Hepatocyte (in vitro differentiated cells): ENCODE measurements at regions not wholly inside any gene's neighbourhood (a gene's known extent, or its start where the extent isn't known, plus 50 kb on each side); places are given as distances from the start of the nearest gene placed in this dataset.

Source experiments
- DNase-seq: peaks from one replicate; pipeline ENCODE4 v3.0.0-alpha.2; 2016; ENCODE audit warnings: low spot score
- H2AFZ ChIP-seq: fragments of 200-600 bp; sonication (generic); 2 replicates; pipeline ENCODE4 v1.6.0; 2016; ENCODE audit warnings: antibody characterized with exemption, mild to moderate bottlenecking
- H3K27ac ChIP-seq: fragments of 200-600 bp; sonication (generic); 2 replicates; pipeline ENCODE4 v1.5.1; 2016; ENCODE audit warnings: mild to moderate bottlenecking
- H3K27me3 ChIP-seq: fragments of 200-600 bp; sonication (generic); 2 replicates; pipeline ENCODE4 v1.6.1; 2016
- H3K36me3 ChIP-seq: fragments of 200-600 bp; sonication (generic); replicated peaks from 2 replicates; pipeline ENCODE4 v1.5.1; 2016; ENCODE audit warnings: low read depth; ENCODE audit not compliant: insufficient read depth
- H3K4me1 ChIP-seq: fragments of 200-600 bp; sonication (generic); 2 replicates; pipeline ENCODE4 v1.5.1; 2016; ENCODE audit warnings: mild to moderate bottlenecking, moderate library complexity; ENCODE audit not compliant: insufficient read depth
- H3K4me2 ChIP-seq: fragments of 200-600 bp; sonication (generic); 2 replicates; pipeline ENCODE4 v1.6.0; 2016
- H3K4me3 ChIP-seq: fragments of 200-600 bp; sonication (generic); 2 replicates; pipeline ENCODE4 v1.5.1; 2016; ENCODE audit warnings: mild to moderate bottlenecking
- H3K79me2 ChIP-seq: fragments of 200-600 bp; sonication (generic); 2 replicates; pipeline ENCODE4 v1.6.0; 2017; ENCODE audit warnings: mild to moderate bottlenecking
- H3K9me2 ChIP-seq: fragments of 200-600 bp; sonication (generic); replicated peaks from 2 replicates; pipeline ENCODE4 v1.6.0; 2017; ENCODE audit warnings: mild to moderate bottlenecking; ENCODE audit not compliant: insufficient read depth
- H3K9me3 ChIP-seq: fragments of 200-600 bp; sonication (generic); 2 replicates; pipeline ENCODE4 v1.5.1; 2016; ENCODE audit warnings: low read depth, mild to moderate bottlenecking
- H4K20me1 ChIP-seq: fragments of 200-600 bp; sonication (generic); 2 replicates; pipeline ENCODE4 v1.6.0; 2016; ENCODE audit warnings: mild to moderate bottlenecking; ENCODE audit not compliant: insufficient read depth, poor library complexity, severe bottlenecking
- EZH2 ChIP-seq: fragments of 200-600 bp; sonication (generic); IDR thresholded peaks from 2 replicates; pipeline ENCODE4 v1.6.1; 2016; ENCODE audit warnings: antibody characterized with exemption, mild to moderate bottlenecking, borderline replicate concordance
- EZH2phosphoT487 ChIP-seq: fragments of 200-600 bp; sonication (generic); IDR thresholded peaks from one replicate; pipeline ENCODE4 v1.6.1; 2018; ENCODE audit warnings: antibody characterized with exemption, mild to moderate bottlenecking, low read depth, moderate library complexity; ENCODE audit not compliant: unreplicated experiment, severe bottlenecking
- WGBS: methylation state at CpG from one replicate; pipeline ENCODE4 v1.1.6; 2016; ENCODE audit warnings: low lambda C conversion rate; ENCODE audit errors: missing lambda C conversion rate; 5-methylcytosine and 5-hydroxymethylcytosine counted together
- TF ChIP-seq, protein P1 (sequence below): fragments of 200-600 bp; sonication (generic); IDR thresholded peaks from 2 replicates; pipeline ENCODE4 v1.5.1; 2016; ENCODE audit warnings: antibody characterized with exemption, mild to moderate bottlenecking; ENCODE audit not compliant: poor library complexity

DNA sequence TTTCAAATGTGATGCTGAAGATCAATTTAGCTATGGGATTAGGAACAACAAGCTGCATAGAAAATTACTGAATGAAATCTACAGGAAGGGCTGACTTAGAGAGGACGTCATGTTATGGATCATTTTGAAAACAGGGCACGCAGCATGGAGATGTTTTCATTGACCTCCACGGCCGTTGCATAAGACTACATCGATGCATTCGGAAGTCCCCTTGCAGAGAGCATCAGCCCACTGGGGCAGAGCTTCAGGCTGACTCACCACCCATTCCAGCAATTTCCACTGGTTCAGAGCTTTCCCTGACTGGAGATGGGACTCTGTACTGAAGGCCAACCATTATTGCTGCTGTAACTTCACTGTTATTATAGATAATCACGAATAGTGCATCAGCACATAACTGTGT, 305.3 kb downstream of the IRS2 start:
- no peaks in the 10 kb centered on the region for H3K9me2 ChIP-seq
- H3K36me3 ChIP-seq, result no peaks in the 10 kb centered on the region
- H3K27me3 ChIP-seq, result no peaks in the 10 kb centered on the region
- no peaks in the 10 kb centered on the region for H3K9me3 ChIP-seq
- peak; percentile 23 for DNase-seq
- no peak overlapping the region for H2AFZ ChIP-seq
- H3K27ac ChIP-seq, result peak overlapping the region; percentile 77
- no peaks in the 10 kb centered on the region for H3K79me2 ChIP-seq
- 94% methylated on average over 7 of the region's 7 CpGs for WGBS
- peaks cover 6% of the 10 kb centered on the region for H3K4me1 ChIP-seq
- TF ChIP-seq, protein P1, sequence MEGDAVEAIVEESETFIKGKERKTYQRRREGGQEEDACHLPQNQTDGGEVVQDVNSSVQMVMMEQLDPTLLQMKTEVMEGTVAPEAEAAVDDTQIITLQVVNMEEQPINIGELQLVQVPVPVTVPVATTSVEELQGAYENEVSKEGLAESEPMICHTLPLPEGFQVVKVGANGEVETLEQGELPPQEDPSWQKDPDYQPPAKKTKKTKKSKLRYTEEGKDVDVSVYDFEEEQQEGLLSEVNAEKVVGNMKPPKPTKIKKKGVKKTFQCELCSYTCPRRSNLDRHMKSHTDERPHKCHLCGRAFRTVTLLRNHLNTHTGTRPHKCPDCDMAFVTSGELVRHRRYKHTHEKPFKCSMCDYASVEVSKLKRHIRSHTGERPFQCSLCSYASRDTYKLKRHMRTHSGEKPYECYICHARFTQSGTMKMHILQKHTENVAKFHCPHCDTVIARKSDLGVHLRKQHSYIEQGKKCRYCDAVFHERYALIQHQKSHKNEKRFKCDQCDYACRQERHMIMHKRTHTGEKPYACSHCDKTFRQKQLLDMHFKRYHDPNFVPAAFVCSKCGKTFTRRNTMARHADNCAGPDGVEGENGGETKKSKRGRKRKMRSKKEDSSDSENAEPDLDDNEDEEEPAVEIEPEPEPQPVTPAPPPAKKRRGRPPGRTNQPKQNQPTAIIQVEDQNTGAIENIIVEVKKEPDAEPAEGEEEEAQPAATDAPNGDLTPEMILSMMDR, result no peak
- no peak for TF ChIP-seq EZH2
- H3K4me2 ChIP-seq, result no peak overlapping the region
- H3K4me3 ChIP-seq, result no peak overlapping the region
- H4K20me1 ChIP-seq, result no peaks in the 10 kb centered on the region

DNA sequence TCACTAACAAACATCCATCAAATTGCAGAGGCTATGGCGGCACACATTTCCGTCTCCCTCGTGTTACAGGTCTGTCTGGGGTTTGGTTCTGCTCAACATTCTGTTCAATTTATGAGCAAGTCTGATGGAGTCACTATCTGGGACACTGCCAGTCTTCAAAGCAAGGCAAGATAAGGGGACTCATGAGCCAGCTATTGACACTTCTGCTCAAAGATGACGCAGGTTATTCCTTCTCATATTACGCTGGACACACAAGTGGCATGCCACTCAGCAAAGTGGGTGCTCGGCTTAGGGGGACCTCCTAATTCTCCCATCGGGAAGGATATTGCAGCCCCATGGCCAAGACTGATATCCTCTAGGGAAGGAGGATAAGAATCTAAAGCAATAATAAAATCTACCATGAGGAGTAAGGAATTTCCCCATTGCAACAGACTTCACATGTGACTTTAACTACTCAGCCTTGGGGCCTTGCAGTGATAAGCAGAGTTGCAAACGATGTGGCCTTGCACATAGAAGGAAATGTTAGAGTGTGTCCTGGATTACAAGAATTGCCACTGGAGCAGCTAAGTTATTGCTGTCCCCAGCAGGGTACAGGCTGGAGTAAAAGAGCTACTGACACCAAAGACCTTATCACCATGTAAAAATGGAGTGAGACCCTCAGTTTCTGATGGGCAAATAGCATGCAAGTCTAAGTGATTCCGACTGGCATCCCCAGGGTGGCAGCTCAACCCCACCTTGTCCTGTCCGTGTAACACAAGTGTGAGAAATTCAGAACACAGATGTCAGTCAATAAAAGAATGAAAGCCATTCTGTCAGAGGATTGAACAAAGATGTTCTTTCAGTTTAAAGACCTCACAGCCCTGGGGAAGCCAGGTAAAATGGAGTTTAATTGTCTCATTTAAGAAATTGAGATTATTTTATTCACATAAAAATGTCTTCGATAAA, 306.1 kb downstream of the IRS2 start:
- Histone ChIP-seq H4K20me1 (no peaks in the 10 kb centered on the region), H3K9me2 (no peaks in the 10 kb centered on the region), H3K4me1 (peaks cover 6% of the 10 kb centered on the region), H3K4me3 (no peak overlapping the region), H3K79me2 (no peaks in the 10 kb centered on the region), H3K4me2 (no peak overlapping the region), H3K36me3 (no peaks in the 10 kb centered on the region), H2AFZ (no peak overlapping the region), H3K27ac (peak overlapping the region; percentile 77), H3K27me3 (no peaks in the 10 kb centered on the region), H3K9me3 (no peaks in the 10 kb centered on the region)
- no peak for TF ChIP-seq EZH2phosphoT487
- TF ChIP-seq, protein P1, result no peak
- TF ChIP-seq EZH2, result no peak
- peak; percentile 65 for DNase-seq
- 71% methylated on average over 11 of the region's 11 CpGs for WGBS

DNA sequence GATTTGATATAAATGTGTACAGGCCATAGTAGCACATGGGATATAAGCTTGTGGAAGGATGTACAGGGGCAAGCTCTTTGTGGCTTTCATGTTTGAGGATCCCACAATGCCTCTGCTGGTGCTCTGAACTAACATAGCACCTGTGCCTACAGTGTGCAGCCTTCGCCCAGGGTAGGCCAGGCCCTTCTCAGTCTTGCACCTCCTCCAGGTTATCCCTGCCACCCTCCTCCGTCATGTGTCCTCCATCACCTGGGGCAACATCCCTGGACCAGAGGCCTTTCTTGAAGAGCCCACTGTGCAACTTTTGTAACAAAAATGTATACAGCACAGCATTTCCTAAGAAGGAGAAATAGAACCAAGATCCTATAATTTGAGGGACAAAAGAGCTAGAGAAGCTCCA, 306.8 kb downstream of the IRS2 start:
- Histone ChIP-seq H2AFZ (no peak overlapping the region), H3K36me3 (no peaks in the 10 kb centered on the region), H3K4me2 (no peak overlapping the region), H3K4me1 (peaks cover 6% of the 10 kb centered on the region), H3K79me2 (no peaks in the 10 kb centered on the region), H3K27ac (peak overlapping the region; percentile 69), H3K27me3 (no peaks in the 10 kb centered on the region), H3K9me2 (no peaks in the 10 kb centered on the region), H4K20me1 (no peaks in the 10 kb centered on the region), H3K4me3 (no peak overlapping the region), H3K9me3 (no peaks in the 10 kb centered on the region)
- TF ChIP-seq EZH2, result no peak
- TF ChIP-seq, protein P1, result no peak
- TF ChIP-seq EZH2phosphoT487, result no peak
- 98% methylated on average over 2 of the region's 2 CpGs for WGBS
- no peak for DNase-seq
